Epithelial cell of proximal tubule (primary cell): ENCODE measurements at regions not wholly inside any gene's neighbourhood (a gene's known extent, or its start where the extent isn't known, plus 50 kb on each side); places are given as distances from the start of the nearest gene placed in this dataset.

ENCODE experiments used
- DNase-seq: peaks from one replicate; pipeline ENCODE4 v3.0.0-alpha.2; 2011; ENCODE audit warnings: low read depth
- H3K4me3 ChIP-seq: 2 replicates; pipeline ENCODE4 v1.5.1; 2011; ENCODE audit warnings: low read depth, mild to moderate bottlenecking, low read length
- TF ChIP-seq, protein P1 (sequence below): conservative IDR thresholded peaks from 2 replicates; pipeline ENCODE4 v1.5.1; 2012; ENCODE audit warnings: low read depth, mild to moderate bottlenecking, low read length

DNA sequence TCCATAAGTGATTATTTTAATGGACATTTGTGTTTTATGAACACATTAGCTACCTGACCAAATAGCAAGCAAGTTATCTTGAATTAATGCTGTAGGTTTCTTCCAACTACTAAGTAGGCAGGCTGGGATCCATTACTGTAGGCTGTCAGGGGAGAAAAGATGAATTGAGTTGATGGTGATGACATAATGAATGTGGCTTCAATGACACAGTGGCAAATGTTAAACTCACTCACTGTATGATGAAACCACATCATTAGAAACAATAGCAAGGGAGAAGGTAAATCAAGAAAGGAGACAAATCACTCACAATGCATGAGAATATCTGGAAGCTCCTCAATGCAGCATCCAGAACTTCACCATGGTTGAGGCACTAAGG, 529.7 kb upstream of the CITED2 start:
- no peak for DNase-seq
- H3K4me3 ChIP-seq, result no peak overlapping the region

DNA sequence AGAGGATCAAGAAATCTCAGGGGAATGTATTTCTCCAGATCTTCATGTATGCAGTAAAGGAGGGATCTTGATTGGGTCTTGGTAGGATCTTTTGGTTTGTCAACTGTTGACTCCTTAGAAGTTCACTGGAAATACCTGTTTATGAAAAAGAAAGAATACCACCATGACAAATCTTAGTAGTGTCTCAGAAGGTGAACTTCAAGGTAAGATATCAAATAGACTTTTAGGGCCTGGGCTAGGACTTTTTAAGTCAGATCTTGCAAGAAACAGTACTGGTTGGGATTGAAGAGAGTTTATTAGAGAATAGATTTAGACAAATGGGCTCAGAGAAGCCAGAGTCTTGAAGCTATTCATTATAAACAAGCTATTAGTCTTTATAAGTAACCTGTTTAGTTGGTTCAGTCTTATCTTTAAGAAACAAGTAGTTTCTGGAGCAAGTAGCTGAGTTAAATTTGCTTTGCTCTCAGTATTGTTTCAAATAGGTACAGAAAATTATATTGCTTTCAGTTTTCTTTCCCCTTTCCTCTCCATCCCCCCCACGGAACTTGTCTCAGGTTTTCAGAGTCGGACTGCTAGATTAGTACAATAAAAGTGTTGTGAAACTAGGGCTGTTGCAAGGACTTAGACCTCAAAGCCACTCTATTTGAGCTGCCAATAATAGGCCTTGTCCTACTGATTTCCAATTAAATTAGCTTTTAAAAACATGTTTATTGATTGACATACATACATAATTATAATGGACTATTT, 529.1 kb upstream of the CITED2 start:
- DNase-seq, result no peak
- TF ChIP-seq, protein P1, sequence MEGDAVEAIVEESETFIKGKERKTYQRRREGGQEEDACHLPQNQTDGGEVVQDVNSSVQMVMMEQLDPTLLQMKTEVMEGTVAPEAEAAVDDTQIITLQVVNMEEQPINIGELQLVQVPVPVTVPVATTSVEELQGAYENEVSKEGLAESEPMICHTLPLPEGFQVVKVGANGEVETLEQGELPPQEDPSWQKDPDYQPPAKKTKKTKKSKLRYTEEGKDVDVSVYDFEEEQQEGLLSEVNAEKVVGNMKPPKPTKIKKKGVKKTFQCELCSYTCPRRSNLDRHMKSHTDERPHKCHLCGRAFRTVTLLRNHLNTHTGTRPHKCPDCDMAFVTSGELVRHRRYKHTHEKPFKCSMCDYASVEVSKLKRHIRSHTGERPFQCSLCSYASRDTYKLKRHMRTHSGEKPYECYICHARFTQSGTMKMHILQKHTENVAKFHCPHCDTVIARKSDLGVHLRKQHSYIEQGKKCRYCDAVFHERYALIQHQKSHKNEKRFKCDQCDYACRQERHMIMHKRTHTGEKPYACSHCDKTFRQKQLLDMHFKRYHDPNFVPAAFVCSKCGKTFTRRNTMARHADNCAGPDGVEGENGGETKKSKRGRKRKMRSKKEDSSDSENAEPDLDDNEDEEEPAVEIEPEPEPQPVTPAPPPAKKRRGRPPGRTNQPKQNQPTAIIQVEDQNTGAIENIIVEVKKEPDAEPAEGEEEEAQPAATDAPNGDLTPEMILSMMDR, result no peak
- no peak overlapping the region for H3K4me3 ChIP-seq

More for the DNA sequence above, 529.7 kb upstream of the CITED2 start:
- TF ChIP-seq, protein P1, result no peak

DNA sequence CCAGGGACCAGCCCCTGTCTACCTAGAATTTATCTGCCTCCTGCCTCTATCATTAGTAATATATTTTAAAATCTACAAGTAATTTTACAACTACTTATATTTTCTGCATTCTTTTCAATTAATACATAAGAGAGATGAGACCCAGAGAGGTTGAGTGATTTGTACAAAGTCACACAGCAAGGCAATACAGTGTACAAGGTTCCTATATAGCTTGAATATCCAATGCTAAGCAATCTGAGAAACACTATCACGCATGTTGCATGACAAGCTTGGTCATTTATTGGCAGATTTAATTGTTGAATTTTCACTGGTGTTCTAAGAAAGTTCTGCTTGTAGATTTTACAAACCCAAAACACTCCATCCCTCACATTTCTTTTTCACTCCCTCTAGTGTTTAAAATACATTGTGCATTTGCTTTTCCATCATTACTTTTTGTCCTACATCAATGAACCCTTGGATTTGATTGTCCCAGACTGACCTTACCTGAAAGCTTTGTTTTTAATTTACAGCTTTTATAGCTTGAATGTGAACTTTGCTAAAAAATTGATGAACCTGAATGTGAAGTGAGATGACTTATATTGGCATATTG, 520.9 kb upstream of the CITED2 start:
- TF ChIP-seq, protein P1, result peak; percentile 26
- H3K4me3 ChIP-seq, result no peak overlapping the region
- no peak for DNase-seq

DNA sequence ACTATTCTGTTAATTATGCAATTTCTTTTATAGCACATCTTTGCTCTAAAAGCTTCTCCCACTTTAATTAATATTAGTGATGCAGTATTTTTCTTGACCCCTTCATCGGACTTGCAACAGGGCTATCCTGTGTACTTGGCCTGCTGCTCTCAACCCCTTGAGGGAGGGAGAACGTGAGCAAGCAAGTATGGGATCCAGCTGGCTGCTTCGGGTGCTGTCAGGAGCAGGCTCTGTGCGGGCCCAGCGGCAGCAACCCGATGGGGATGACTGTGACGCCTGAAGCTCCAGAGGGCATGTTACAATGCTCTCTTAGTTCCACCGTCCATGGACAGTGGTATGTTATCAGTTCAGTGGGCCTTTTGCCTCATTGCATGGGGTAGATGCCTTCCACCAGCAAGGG, 519.8 kb upstream of the CITED2 start:
- H3K4me3 ChIP-seq, result no peak overlapping the region
- DNase-seq, result no peak
- TF ChIP-seq, protein P1, result no peak

DNA sequence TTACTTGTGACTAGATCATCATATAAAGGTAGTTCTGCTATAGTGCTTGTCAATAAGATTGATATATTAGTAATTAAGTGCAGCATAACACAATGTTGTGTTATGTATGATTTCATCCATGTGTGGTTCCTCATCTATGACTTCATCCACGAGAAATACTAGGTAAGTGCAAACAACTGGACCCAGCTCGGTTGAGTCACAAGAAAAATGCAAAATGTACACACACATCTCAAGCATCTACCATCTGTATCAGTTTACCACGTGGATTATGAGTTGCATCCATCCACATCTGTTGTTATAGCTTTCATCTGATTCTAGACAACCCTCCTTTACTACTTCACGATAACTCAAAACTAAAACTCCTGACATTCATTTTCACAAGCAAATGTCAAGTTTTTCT, 517.0 kb upstream of the CITED2 start:
- H3K4me3 ChIP-seq, result no peak overlapping the region
- TF ChIP-seq, protein P1, result no peak
- DNase-seq, result no peak

DNA sequence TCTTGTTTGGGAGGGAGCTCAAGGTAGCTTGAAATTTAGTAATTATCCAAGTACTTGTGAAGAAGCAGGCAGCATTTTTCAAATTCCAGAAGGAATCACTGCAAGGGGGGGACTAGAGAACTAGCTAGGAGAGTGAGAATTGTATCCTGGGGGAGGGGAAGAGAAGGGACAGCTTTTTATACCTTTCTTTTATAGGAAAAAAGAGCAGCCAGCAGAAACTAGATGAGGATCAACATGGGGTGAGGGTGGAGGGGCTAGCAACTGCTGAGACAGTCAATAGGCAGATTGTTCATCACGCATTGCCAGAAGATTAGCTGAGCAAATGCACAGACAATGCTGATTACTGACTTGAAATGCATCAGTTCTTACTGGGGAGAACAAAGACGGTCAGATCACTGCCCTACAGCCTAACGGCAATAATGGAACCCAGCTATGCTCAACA, 514.3 kb upstream of the CITED2 start:
- H3K4me3 ChIP-seq, result no peak overlapping the region
- TF ChIP-seq, protein P1, result no peak
- no peak for DNase-seq

DNA sequence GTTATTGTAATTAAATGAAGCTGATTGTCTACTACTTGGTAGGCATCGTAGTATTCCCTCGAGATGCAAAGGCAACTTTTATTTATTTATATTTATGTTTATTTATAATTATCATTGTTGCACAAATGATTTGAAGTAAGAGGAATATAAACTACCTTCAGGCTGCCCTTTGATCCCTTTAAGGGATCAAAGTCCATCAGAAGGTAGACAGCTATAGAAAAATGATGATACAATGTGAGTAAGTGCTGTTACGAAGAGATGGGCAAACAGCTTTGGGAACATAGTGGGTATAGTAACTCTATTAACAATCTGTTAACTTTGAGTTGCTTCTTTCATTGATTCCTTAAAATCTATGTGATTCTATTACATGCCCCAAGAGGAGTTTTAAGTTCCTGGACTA, 512.8 kb upstream of the CITED2 start:
- no peak overlapping the region for H3K4me3 ChIP-seq
- DNase-seq, result no peak
- TF ChIP-seq, protein P1, result no peak
